CD4-positive, alpha-beta T cell (primary cell): ENCODE measurements at regions not wholly inside any gene's neighbourhood (a gene's known extent, or its start where the extent isn't known, plus 50 kb on each side); places are given as distances from the start of the nearest gene placed in this dataset.

Experiments
- ATAC-seq: fragments of 200-7000 bp; cut with Tn5 transposase; one replicate; pipeline ENCODE4 v1.10.0; 2022; ENCODE audit warnings: mild to moderate bottlenecking; ENCODE audit not compliant: poor library complexity
- CTCF ChIA-PET: fragments of 350-600 bp; sonication (Branson Sonifier 250); formaldehyde crosslinking; loops from one replicate; lab custom pipeline; 2021; ENCODE audit warnings: antibody characterized with exemption, inconsistent platforms; lab: Charles Lee
- POLR2A ChIA-PET: fragments of 350-600 bp; sonication (Branson Sonifier 250); formaldehyde crosslinking; loops from one replicate; lab custom pipeline; 2021; ENCODE audit warnings: antibody characterized with exemption, inconsistent platforms; lab: Charles Lee
- DNase-seq, 14 experiments: peaks; one replicate each; pipeline ENCODE4 v3.0.0-alpha.2; 2013 to 2020; ENCODE audit warnings: mixed read lengths in 2 of 14
- H3K27ac ChIP-seq, 2 donors: one replicate each; pipeline versions ENCODE4 v1.5.1 to v1.7.0; 2013; ENCODE audit warnings: low read length in 2 of 2, low read depth in 1 of 2, mild to moderate bottlenecking in 1 of 2
- H3K27me3 ChIP-seq, 2 experiments: 1 replicate in 1 of 2; 2 replicates in 1 of 2; pipeline versions ENCODE4 v1.6.1 to v1.7.0; 2013; ENCODE audit warnings: low read length in 2 of 2, control low read depth in 1 of 2, mild to moderate bottlenecking in 1 of 2, moderate library complexity in 1 of 2; ENCODE audit not compliant: insufficient read depth in 2 of 2, control insufficient read depth in 1 of 2
- H3K36me3 ChIP-seq: one replicate; pipeline ENCODE4 v1.6.1; 2013; ENCODE audit warnings: low read length, control low read depth; ENCODE audit not compliant: insufficient read depth
- H3K4me1 ChIP-seq: one replicate; pipeline ENCODE4 v1.6.1; 2013; ENCODE audit warnings: low read length, control low read depth; ENCODE audit not compliant: insufficient read depth
- H3K4me3 ChIP-seq: one replicate; pipeline ENCODE4 v1.5.1; 2013; ENCODE audit warnings: mild to moderate bottlenecking, low read length, moderate library complexity
- H3K9me3 ChIP-seq, 2 experiments: 1 replicate in 1 of 2; 2 replicates in 1 of 2; pipeline versions ENCODE4 v1.6.1 to v1.7.0; 2013; ENCODE audit warnings: low read length in 2 of 2, mild to moderate bottlenecking in 2 of 2, control low read depth in 1 of 2, moderate library complexity in 1 of 2; ENCODE audit not compliant: control insufficient read depth in 1 of 2, insufficient read depth in 1 of 2
- H3K27ac Mint-ChIP-seq: one replicate; pipeline ENCODE4 v1.8.0; 2020; ENCODE audit warnings: mixed read lengths
- H3K27me3 Mint-ChIP-seq: one replicate; pipeline ENCODE4 v1.8.0; 2021; ENCODE audit warnings: mixed read lengths
- H3K36me3 Mint-ChIP-seq: one replicate; pipeline ENCODE4 v1.8.0; 2021; ENCODE audit warnings: low read depth, mixed read lengths
- H3K4me1 Mint-ChIP-seq: one replicate; pipeline ENCODE4 v1.8.0; 2021; ENCODE audit warnings: low read depth, mixed read lengths
- H3K4me3 Mint-ChIP-seq: one replicate; pipeline ENCODE4 v1.8.0; 2020; ENCODE audit warnings: mild to moderate bottlenecking, mixed read lengths
- H3K9me3 Mint-ChIP-seq: one replicate; pipeline ENCODE4 v1.8.0; 2020; ENCODE audit warnings: mixed read lengths
- CTCF ChIP-seq: fragments of 200-600 bp; IDR thresholded peaks from one replicate; pipeline ENCODE4 v1.8.0; 2022; ENCODE audit warnings: antibody characterized with exemption, mild to moderate bottlenecking
- intact Hi-C, 2 experiments: fragments of 100-400 bp; cut with DNase I in 1 of 2; cut with micrococcal nuclease in 1 of 2; formaldehyde crosslinking; loops; one replicate each; pipeline versions ENCODE4 v1.15.1 to v1.9.0; 2023 to 2025; cut with DNase I, micrococcal nuclease

GRCh38 chr6:49336514-49337131 is 126.4 kb downstream of the MMUT start:
- no peak for TF ChIP-seq CTCF
- CTCF ChIA-PET, result no interaction called here

GRCh38 chr6:49333345-49334125 is 129.5 kb downstream of the MMUT start:
- no peaks in the 10 kb centered on the region for H3K4me1 Mint-ChIP-seq
- H3K27me3 Mint-ChIP-seq, result no peaks in the 10 kb centered on the region
- ChIA-PET CTCF (no interaction called here), POLR2A (interaction anchor here (0.6 kb wide), 1 partner anchor 1149 kb away, joined by 3 read pairs; no protein-coding TSS in a partner anchor)
- no peaks in the 10 kb centered on the region for H3K27me3 ChIP-seq
- DNase-seq (no peak), ATAC-seq (no peak)
- H3K36me3 ChIP-seq, result no peaks in the 10 kb centered on the region
- H3K4me1 ChIP-seq, result no peaks in the 10 kb centered on the region
- no peak overlapping the region for H3K4me3 Mint-ChIP-seq
- intact Hi-C loops, result no loop called here
- H3K9me3 ChIP-seq, result no peaks in the 10 kb centered on the region
- no peaks in the 10 kb centered on the region for H3K36me3 Mint-ChIP-seq
- TF ChIP-seq CTCF, result no peak
- H3K27ac ChIP-seq, result no peak overlapping the region
- no peak overlapping the region for H3K4me3 ChIP-seq
- H3K9me3 Mint-ChIP-seq, result no peaks in the 10 kb centered on the region
- H3K27ac Mint-ChIP-seq, result no peak overlapping the region

More at GRCh38 chr6:49336514-49337131, 126.4 kb downstream of the MMUT start:
- H3K4me1 Mint-ChIP-seq, result no peaks in the 10 kb centered on the region
- no peaks in the 10 kb centered on the region for H3K27me3 Mint-ChIP-seq
- H3K9me3 Mint-ChIP-seq, result no peaks in the 10 kb centered on the region
- H3K27me3 ChIP-seq, result no peaks in the 10 kb centered on the region
- no peaks in the 10 kb centered on the region for H3K36me3 Mint-ChIP-seq
- H3K27ac ChIP-seq, result no peak overlapping the region
- H3K4me3 ChIP-seq, result no peak overlapping the region
- intact Hi-C loops, result no loop called here
- H3K9me3 ChIP-seq, result no peaks in the 10 kb centered on the region
- POLR2A ChIA-PET, result no interaction called here
- H3K4me1 ChIP-seq, result no peaks in the 10 kb centered on the region
- DNase-seq, result no peak
- no peak for ATAC-seq
- no peak overlapping the region for H3K4me3 Mint-ChIP-seq
- no peak overlapping the region for H3K27ac Mint-ChIP-seq
- no peaks in the 10 kb centered on the region for H3K36me3 ChIP-seq

- ATAC-seq (no peak), DNase-seq (no peak)
- CTCF ChIA-PET, result no interaction called here
- no peaks in the 10 kb centered on the region for H3K4me1 ChIP-seq
- intact Hi-C loops, result no loop called here
- H3K4me3 ChIP-seq, result no peak overlapping the region
- no peaks in the 10 kb centered on the region for H3K27me3 Mint-ChIP-seq
- H3K4me1 Mint-ChIP-seq, result no peaks in the 10 kb centered on the region
- POLR2A ChIA-PET, result no interaction called here
- no peak overlapping the region for H3K27ac Mint-ChIP-seq
- H3K9me3 ChIP-seq, result no peaks in the 10 kb centered on the region
- H3K36me3 ChIP-seq, result no peaks in the 10 kb centered on the region
- no peak for TF ChIP-seq CTCF
- H3K27ac ChIP-seq, result no peak overlapping the region
- H3K9me3 Mint-ChIP-seq, result no peaks in the 10 kb centered on the region
- H3K4me3 Mint-ChIP-seq, result no peak overlapping the region
- H3K27me3 ChIP-seq, result no peaks in the 10 kb centered on the region
- no peaks in the 10 kb centered on the region for H3K36me3 Mint-ChIP-seq
These were observed 130.3 kb downstream of the MMUT start for GRCh38 chr6:49332781-49333180.
